HCT116 (cell line): ENCODE measurements at regions not wholly inside any gene's neighbourhood (a gene's known extent, or its start where the extent isn't known, plus 50 kb on each side); places are given as distances from the start of the nearest gene placed in this dataset.

Experiments
- ATAC-seq: fragments of 200-7000 bp; cut with Tn5 transposase; 2 replicates; pipeline ENCODE4 v1.9.1; 2020; ENCODE audit warnings: mild to moderate bottlenecking, moderate library complexity
- BruUV-seq: library from RNA; stranded (reverse); fragments of 400-500 nt; replicated peaks from 2 replicates; lab custom pipeline; 2021; lab: Mats Ljungman, UMichigan
- CTCF ChIA-PET: fragments of 300-600 bp; sonication (Branson Sonifier 250); formaldehyde crosslinking; loops from one replicate; lab custom pipeline; 2021; ENCODE audit warnings: antibody characterized with exemption; lab: Charles Lee
- POLR2A ChIA-PET: fragments of 300-600, 350-600 bp; sonication (Branson Sonifier 250); formaldehyde crosslinking; loops from one replicate; lab custom pipeline; 2021; ENCODE audit warnings: antibody characterized with exemption; lab: Charles Lee
- RAD21 ChIA-PET, 2 experiments: fragments of 300-600 bp; sonication (Branson Sonifier 250); formaldehyde crosslinking; loops; one replicate each; lab custom pipeline; 2023; ENCODE audit warnings: low total read pairs in 2 of 2; ENCODE audit not compliant: uncharacterized antibody in 2 of 2, unreplicated experiment in 2 of 2, low non-redundant PET in 1 of 2; lab: Charles Lee
- DNase-seq: peaks from one replicate; pipeline ENCODE4 v3.0.0-alpha.2; 2010; ENCODE audit warnings: low read depth, low spot score
- H2AFZ ChIP-seq: fragments of 200-600 bp; shearing (Covaris generic), sonication (generic); 2 replicates; pipeline ENCODE4 v1.6.1; 2017; ENCODE audit warnings: low read depth, mixed run types, mixed read lengths, antibody characterized with exemption, low read length; ENCODE audit not compliant: poor library complexity, severe bottlenecking
- H3K27ac ChIP-seq: 2 replicates; pipeline ENCODE4 v1.5.1; 2012; ENCODE audit warnings: low read depth, low read length
- H3K27me3 ChIP-seq: fragments of 200-600 bp; sonication (generic); 2 replicates; pipeline ENCODE4 v1.6.1; 2016; ENCODE audit warnings: mixed run types, low read length, mixed read lengths; ENCODE audit not compliant: insufficient read depth
- H3K36me3 ChIP-seq, 2 experiments: fragments of 200-500 bp in 1 of 2; fragments of 200-600 bp in 1 of 2; sonication (Bioruptor generic) in 1 of 2; sonication (generic) in 1 of 2; 2 replicates each; pipeline versions ENCODE4 v1.5.1 to v1.6.1; 2014 to 2016; ENCODE audit warnings: low read length in 2 of 2, inconsistent platforms in 1 of 2, mixed read lengths in 1 of 2, mixed run types in 1 of 2; ENCODE audit not compliant: insufficient read depth in 2 of 2, control insufficient read depth in 1 of 2
- H3K4me1 ChIP-seq, 2 experiments: fragments of 200-600 bp in 1 of 2; sonication (generic) in 1 of 2; 2 replicates each; pipeline versions ENCODE4 v1.5.1 to v1.6.1; 2012 to 2017; ENCODE audit warnings: low read length in 2 of 2, inconsistent platforms in 1 of 2, mild to moderate bottlenecking in 1 of 2, mixed read lengths in 1 of 2, mixed run types in 1 of 2, moderate library complexity in 1 of 2; ENCODE audit not compliant: insufficient read depth in 2 of 2, control insufficient read depth in 1 of 2
- H3K4me2 ChIP-seq: fragments of 200-600 bp; sonication (generic); 2 replicates; pipeline ENCODE4 v1.6.1; 2017; ENCODE audit warnings: mixed run types, low read length, mixed read lengths
- H3K4me3 ChIP-seq, 2 experiments: fragments of 200-600 bp in 1 of 2; sonication (generic) in 1 of 2; replicated peaks in 1 of 2; 2 replicates each; pipeline ENCODE4 v1.5.1; 2011 to 2016; ENCODE audit warnings: low read length in 2 of 2, control low read depth in 1 of 2, low read depth in 1 of 2, mild to moderate bottlenecking in 1 of 2, mixed read lengths in 1 of 2, mixed run types in 1 of 2
- H3K79me2 ChIP-seq: fragments of 200-600 bp; sonication (generic); 2 replicates; pipeline ENCODE4 v1.6.1; 2017; ENCODE audit warnings: mild to moderate bottlenecking, mixed run types, low read length, moderate library complexity, mixed read lengths; ENCODE audit not compliant: insufficient read depth
- H3K9ac ChIP-seq: fragments of 200-600 bp; sonication (generic); 2 replicates; pipeline ENCODE4 v1.6.1; 2016; ENCODE audit warnings: low read length, mixed read lengths
- H3K9me2 ChIP-seq: fragments of 200-600 bp; sonication (generic), shearing (Covaris generic); 2 replicates; pipeline ENCODE4 v1.6.1; 2017; ENCODE audit warnings: mixed run types, mild to moderate bottlenecking, moderate library complexity; ENCODE audit not compliant: insufficient read depth
- H3K9me3 ChIP-seq, 2 experiments: fragments of 200-500 bp in 1 of 2; fragments of 200-600 bp in 1 of 2; sonication (Bioruptor generic) in 1 of 2; sonication (generic) in 1 of 2; 2 replicates each; pipeline ENCODE4 v1.6.1; 2014 to 2017; ENCODE audit warnings: low read length in 2 of 2, mixed read lengths in 2 of 2, inconsistent platforms in 1 of 2, low read depth in 1 of 2, mild to moderate bottlenecking in 1 of 2, mixed run types in 1 of 2, moderate library complexity in 1 of 2; ENCODE audit not compliant: control insufficient read depth in 1 of 2, insufficient read depth in 1 of 2
- H4K20me1 ChIP-seq: fragments of 200-600 bp; sonication (generic), shearing (Covaris generic); 2 replicates; pipeline ENCODE4 v1.6.1; 2017; ENCODE audit warnings: mixed run types, mild to moderate bottlenecking, moderate library complexity; ENCODE audit not compliant: insufficient read depth
- ATF3 ChIP-seq: IDR thresholded peaks from 2 replicates; pipeline ENCODE4 v1.6.1; 2012
- CBX3 ChIP-seq: IDR thresholded peaks from 2 replicates; pipeline ENCODE4 v1.6.1; 2012; ENCODE audit warnings: low read depth
- CTCF ChIP-seq, 3 experiments: fragments of 200-600 bp in 1 of 3; sonication (generic) in 1 of 3; IDR thresholded peaks in 2 of 3; conservative IDR thresholded peaks in 1 of 3; 2 replicates each; pipeline ENCODE4 v1.5.1; 2012 to 2017; ENCODE audit warnings: low read depth in 2 of 3, low read length in 2 of 3, antibody characterized with exemption in 1 of 3, borderline replicate concordance in 1 of 3, control low read depth in 1 of 3, mild to moderate bottlenecking in 1 of 3, mixed read lengths in 1 of 3, mixed run types in 1 of 3, moderate library complexity in 1 of 3; ENCODE audit not compliant: insufficient read depth in 1 of 3
- EGR1 ChIP-seq: IDR thresholded peaks from 2 replicates; pipeline ENCODE4 v1.6.1; 2012; ENCODE audit warnings: low read depth
- ELF1 ChIP-seq: IDR thresholded peaks from 2 replicates; pipeline ENCODE4 v1.6.1; 2012; ENCODE audit warnings: low read depth, borderline replicate concordance
- EZH2 ChIP-seq: fragments of 200-600 bp; sonication (generic); IDR thresholded peaks from 2 replicates; pipeline ENCODE4 v1.6.1; 2017; ENCODE audit warnings: antibody characterized with exemption, mixed run types
- POLR2AphosphoS5 ChIP-seq: IDR thresholded peaks from 2 replicates; pipeline ENCODE4 v1.6.1; 2011; ENCODE audit warnings: mild to moderate bottlenecking, low read depth, low read length, moderate library complexity
- RAD21 ChIP-seq: IDR thresholded peaks from 2 replicates; pipeline ENCODE4 v1.6.1; 2012; ENCODE audit warnings: low read depth, mild to moderate bottlenecking
- intact Hi-C: fragments of 100-400 bp; cut with micrococcal nuclease; formaldehyde crosslinking; loops from 2 replicates; pipeline ENCODE4 v1.10.0; 2022

GRCh38 chr9:78599926-78600325, 303.0 kb downstream of the PSAT1 start:
- ChIA-PET RAD21 (no interaction called here), CTCF (no interaction called here), POLR2A (no interaction called here)
- Histone ChIP-seq H3K27ac (no peak overlapping the region), H3K9me3 (no peaks in the 10 kb centered on the region), H3K79me2 (no peaks in the 10 kb centered on the region), H3K27me3 (peaks cover 12% of the 10 kb centered on the region; the same call in 1 of the 2 replicates), H3K9ac (no peak overlapping the region), H4K20me1 (no peaks in the 10 kb centered on the region), H3K4me3 (no peak overlapping the region), H3K9me2 (no peaks in the 10 kb centered on the region), H3K4me2 (no peak overlapping the region), H2AFZ (no peak overlapping the region), H3K36me3 (no peaks in the 10 kb centered on the region), H3K4me1 (no peaks in the 10 kb centered on the region)
- ATAC-seq: no peak
- intact Hi-C loops: loop anchor here (5.0 to 10.0 kb wide), 2 partner anchors 532 to 635 kb away; no protein-coding TSS in a partner anchor
- no peak for DNase-seq
- TF ChIP-seq POLR2AphosphoS5 (no peak), EGR1 (no peak), RAD21 (no peak), ELF1 (no peak), ATF3 (no peak), CBX3 (no peak)
- no TSS peak for BruUV-seq

GRCh38 chr9:78601957-78602565, 305.1 kb downstream of the PSAT1 start:
- H3K4me2 ChIP-seq: 0 out of 2 replicates have a peak overlapping the region, but pooled peaks have one; percentile 11
- peaks cover 10% of the 10 kb centered on the region; the same call in 1 of the 2 replicates for H3K27me3 ChIP-seq
- intact Hi-C loops: loop anchor here (5.0 to 10.0 kb wide), 2 partner anchors 530 to 633 kb away; no protein-coding TSS in a partner anchor
- H3K4me3 ChIP-seq: no peak overlapping the region
- BruUV-seq: no TSS peak
- CTCF ChIA-PET: interaction anchor here (0.8 to 1.1 kb wide), 2 partner anchors 102 to 259 kb away, joined by 3 to 4 read pairs; no protein-coding TSS in a partner anchor
- H3K4me1 ChIP-seq: no peaks in the 10 kb centered on the region
- TF ChIP-seq RAD21 (peak; percentile 72), CTCF (IDR thresholded peaks at IDR 0.05 in 2 of 3, conservative IDR thresholded peaks at IDR 0.05 in 1 of 3; ENCODE audit: borderline replicate concordance in 1 of 3, insufficient read depth in 1 of 3, low read depth in 2 of 3, low read length in 2 of 3) (peak; percentile 44 to 86 (median 69); a peak in 5 of 6 replicates), EZH2 (no peak)
- TF ChIP-seq, all 23 proteins: peak for 2
- no peak overlapping the region for H3K9ac ChIP-seq
- H3K79me2 ChIP-seq: no peaks in the 10 kb centered on the region
- DNase-seq (peak; percentile 22), ATAC-seq (peak; percentile 64; the same call in 1 of the 2 replicates)
- H3K27ac ChIP-seq: no peak overlapping the region
- no peaks in the 10 kb centered on the region for H3K36me3 ChIP-seq
- no peaks in the 10 kb centered on the region for H3K9me3 ChIP-seq
- no peaks in the 10 kb centered on the region for H3K9me2 ChIP-seq
- no peaks in the 10 kb centered on the region for H4K20me1 ChIP-seq
- no peak overlapping the region for H2AFZ ChIP-seq
- RAD21 ChIA-PET: no interaction called here
- POLR2A ChIA-PET: no interaction called here
